ENCODE measurements at regions not wholly inside any gene's neighbourhood (a gene's known extent, or its start where the extent isn't known, plus 50 kb on each side); places are given as distances from the start of the nearest gene placed in this dataset.

DNA sequence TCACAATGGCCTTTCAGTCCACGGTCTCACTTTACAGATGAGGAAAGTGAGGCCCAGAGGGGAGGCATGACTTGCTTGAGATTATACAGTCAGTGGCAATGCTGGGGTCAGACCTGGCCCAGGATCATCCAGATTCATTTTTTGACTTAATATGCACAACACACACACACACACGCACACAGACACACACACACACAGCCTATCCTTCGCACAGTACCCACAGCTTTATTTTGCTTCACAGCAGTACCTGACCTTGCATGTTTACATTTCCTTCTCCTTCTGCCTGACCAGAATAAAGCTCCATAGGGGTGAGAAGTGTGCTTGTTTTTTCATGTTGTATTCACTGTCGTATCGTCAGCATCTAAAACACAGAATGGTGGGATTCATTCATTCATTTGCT is 79.8 kb downstream of the VEGFA start:
- DNase-seq = no peak
- no peaks in the 10 kb centered on the region for H3K36me3 Mint-ChIP-seq (ENCODE audit: low read depth)
- H3K4me3 Mint-ChIP-seq = no peak overlapping the region
- ChIA-PET CTCF (interaction anchor here (0.7 kb wide), 1 partner anchor 33 kb away, joined by 3 read pairs; no protein-coding TSS in a partner anchor), POLR2A (no interaction called here)
- H3K27ac Mint-ChIP-seq = no peak overlapping the region
- ATAC-seq = no peak
- H3K4me1 Mint-ChIP-seq (ENCODE audit: low read depth) = no peaks in the 10 kb centered on the region
- no peaks in the 10 kb centered on the region for H3K9me3 Mint-ChIP-seq (ENCODE audit: insufficient read depth)
- peaks cover 9% of the 10 kb centered on the region for H3K27me3 Mint-ChIP-seq (ENCODE audit: low read depth)

DNA sequence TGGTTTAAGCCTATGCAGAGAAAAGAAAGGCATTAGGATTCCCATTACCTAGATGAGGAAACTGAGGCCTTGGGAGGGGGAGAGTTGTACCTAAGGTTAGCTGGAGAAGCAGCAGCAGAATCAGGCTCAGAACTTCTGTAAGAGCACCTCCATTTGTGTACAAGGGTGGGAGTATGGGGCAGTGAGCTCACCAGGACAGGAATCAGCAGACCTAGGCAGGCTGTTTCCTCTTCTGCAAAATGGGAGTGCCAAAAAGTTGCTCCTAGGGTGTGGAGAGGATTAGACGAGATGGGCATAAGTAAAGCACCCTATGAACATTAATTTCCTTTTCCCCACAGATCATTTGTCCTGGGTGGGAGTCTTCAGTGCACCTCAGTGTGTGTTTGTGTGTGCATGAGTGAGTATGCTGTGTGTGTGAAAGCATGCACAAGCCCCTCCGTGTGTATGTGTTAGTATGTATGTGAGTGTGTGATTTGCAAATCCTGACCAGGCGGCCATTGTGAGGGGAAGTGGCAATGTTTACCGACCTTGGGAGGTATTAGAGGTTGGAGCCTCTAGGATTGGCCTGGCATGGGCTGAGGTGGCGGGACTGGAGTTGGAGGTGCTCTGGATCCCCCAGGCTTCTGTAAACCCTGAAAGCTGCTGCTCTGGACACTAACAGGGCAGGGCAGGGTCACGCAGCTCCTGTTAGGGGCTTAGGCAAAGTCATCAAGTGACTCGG is 78.8 kb downstream of the VEGFA start:
- ChIA-PET CTCF (interaction anchor here (1.2 kb wide), 1 partner anchor 230 kb away, joined by 3 read pairs; no protein-coding TSS in a partner anchor), POLR2A (no interaction called here)
- ATAC-seq (no peak), DNase-seq (no peak)
- Mint-ChIP-seq H3K4me1 (ENCODE audit: low read depth) (no peaks in the 10 kb centered on the region), H3K36me3 (ENCODE audit: low read depth) (no peaks in the 10 kb centered on the region), H3K27ac (no peak overlapping the region), H3K27me3 (ENCODE audit: low read depth) (peaks cover 9% of the 10 kb centered on the region), H3K4me3 (no peak overlapping the region), H3K9me3 (ENCODE audit: insufficient read depth) (no peaks in the 10 kb centered on the region)

DNA sequence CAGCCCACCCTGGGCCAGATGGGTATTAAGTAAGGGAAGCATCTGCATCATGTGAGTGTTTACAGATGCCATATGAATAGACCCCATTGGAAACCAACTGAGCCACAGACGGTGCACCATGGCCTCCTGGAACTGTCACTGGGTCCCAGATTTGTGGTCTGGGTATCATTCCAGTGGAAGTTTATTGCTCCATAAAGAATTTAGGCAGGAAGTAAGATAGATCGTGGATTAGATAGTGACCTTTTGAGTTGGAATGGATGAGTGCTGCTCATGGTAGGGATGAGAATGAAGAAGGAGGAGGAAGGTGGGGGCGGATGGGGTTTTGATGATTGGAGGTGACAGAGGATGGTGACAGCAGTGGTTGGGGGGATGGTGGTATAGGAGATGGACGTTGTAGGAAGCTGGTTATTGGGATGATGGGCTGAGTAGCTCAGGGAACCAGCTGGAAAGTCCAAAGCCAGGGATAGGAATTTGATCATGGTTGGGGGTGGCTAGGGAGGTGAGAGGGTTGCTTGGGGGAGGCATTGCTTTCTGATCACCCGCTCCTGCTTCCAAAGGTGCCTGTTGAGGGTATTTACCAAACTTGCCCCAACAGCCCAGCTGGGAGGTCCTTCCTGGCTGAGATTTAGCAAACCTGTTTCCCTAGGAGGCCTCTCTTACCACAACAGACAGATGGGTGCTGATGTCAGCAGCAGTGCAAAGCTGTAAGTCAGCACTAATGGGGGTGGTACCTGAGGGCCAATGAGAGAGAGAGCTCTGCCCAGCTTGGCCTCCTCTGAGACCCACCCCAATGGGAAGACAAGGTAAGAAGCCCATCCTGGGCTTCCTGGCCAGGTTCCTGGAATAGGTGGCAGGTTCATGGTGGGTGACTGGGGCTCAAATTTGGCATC is 78.0 kb downstream of the VEGFA start:
- CTCF ChIA-PET = interaction anchor here (1.2 kb wide), 1 partner anchor 231 kb away, joined by 3 read pairs; no protein-coding TSS in a partner anchor
- no peak for ATAC-seq

DNA sequence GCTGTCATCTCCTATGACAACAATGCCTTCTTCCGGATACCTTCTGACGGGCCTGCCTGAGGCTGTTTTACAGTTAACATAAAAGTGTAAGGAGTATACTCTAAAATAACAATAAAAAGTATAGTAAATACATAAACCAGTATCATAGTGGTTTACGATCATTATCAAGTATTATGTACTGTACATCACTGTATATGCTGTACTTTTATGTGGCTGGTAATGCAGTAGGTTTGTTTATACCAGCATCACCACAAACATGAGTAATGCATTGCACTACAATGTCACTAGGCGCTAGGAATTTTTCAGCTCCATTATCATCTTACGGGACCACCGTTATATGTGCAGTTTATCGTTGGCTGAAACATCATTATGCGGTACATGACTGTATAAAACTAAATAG is 76.5 kb downstream of the VEGFA start:
- Mint-ChIP-seq H3K4me3 (no peak overlapping the region), H3K36me3 (ENCODE audit: low read depth) (no peaks in the 10 kb centered on the region), H3K9me3 (ENCODE audit: insufficient read depth) (no peaks in the 10 kb centered on the region), H3K27me3 (ENCODE audit: low read depth) (peaks cover 11% of the 10 kb centered on the region), H3K27ac (no peak overlapping the region), H3K4me1 (ENCODE audit: low read depth) (no peaks in the 10 kb centered on the region)
- ATAC-seq = no peak
- ChIA-PET POLR2A (no interaction called here), CTCF (interaction anchor here (1.0 to 1.6 kb wide), 4 partner anchors 9 to 232 kb away, joined by 3 read pairs; no protein-coding TSS in a partner anchor)
- DNase-seq = no peak

More for the DNA sequence above, 78.0 kb downstream of the VEGFA start:
- no peaks in the 10 kb centered on the region for H3K4me1 Mint-ChIP-seq (ENCODE audit: low read depth)
- H3K27ac Mint-ChIP-seq = no peak overlapping the region
- DNase-seq = no peak
- H3K4me3 Mint-ChIP-seq = no peak overlapping the region
- H3K9me3 Mint-ChIP-seq (ENCODE audit: insufficient read depth) = no peaks in the 10 kb centered on the region
- H3K27me3 Mint-ChIP-seq (ENCODE audit: low read depth) = peaks cover 9% of the 10 kb centered on the region
- POLR2A ChIA-PET = no interaction called here
- no peaks in the 10 kb centered on the region for H3K36me3 Mint-ChIP-seq (ENCODE audit: low read depth)

DNA sequence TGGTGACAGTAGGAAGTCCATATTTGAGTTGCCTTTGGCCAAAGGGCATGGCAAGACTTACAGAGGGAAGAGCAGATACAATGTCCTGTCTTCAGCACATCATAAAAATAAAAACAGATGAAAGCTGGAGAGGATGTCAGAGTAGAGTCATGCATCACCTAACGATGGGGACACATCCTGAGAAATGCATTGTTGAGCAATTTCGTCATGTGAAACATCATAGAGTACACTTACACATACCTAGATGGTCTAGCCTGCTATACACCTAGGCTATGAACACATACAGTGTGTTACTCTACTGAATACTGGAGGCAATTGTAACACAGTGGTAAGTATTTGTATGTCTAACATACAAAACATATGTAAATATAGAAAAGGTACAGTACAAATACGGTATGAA is 75.6 kb downstream of the VEGFA start:
- no peaks in the 10 kb centered on the region for H3K4me1 Mint-ChIP-seq (ENCODE audit: low read depth)
- no peak overlapping the region for H3K4me3 Mint-ChIP-seq
- peaks cover 11% of the 10 kb centered on the region for H3K27me3 Mint-ChIP-seq (ENCODE audit: low read depth)
- CTCF ChIA-PET = interaction anchor here (1.0 to 1.6 kb wide), 2 partner anchors 8 to 12 kb away, joined by 3 read pairs; no protein-coding TSS in a partner anchor
- DNase-seq (no peak), ATAC-seq (peak; percentile 23)
- POLR2A ChIA-PET = no interaction called here
- no peaks in the 10 kb centered on the region for H3K36me3 Mint-ChIP-seq (ENCODE audit: low read depth)
- no peaks in the 10 kb centered on the region for H3K9me3 Mint-ChIP-seq (ENCODE audit: insufficient read depth)
- no peak overlapping the region for H3K27ac Mint-ChIP-seq

DNA sequence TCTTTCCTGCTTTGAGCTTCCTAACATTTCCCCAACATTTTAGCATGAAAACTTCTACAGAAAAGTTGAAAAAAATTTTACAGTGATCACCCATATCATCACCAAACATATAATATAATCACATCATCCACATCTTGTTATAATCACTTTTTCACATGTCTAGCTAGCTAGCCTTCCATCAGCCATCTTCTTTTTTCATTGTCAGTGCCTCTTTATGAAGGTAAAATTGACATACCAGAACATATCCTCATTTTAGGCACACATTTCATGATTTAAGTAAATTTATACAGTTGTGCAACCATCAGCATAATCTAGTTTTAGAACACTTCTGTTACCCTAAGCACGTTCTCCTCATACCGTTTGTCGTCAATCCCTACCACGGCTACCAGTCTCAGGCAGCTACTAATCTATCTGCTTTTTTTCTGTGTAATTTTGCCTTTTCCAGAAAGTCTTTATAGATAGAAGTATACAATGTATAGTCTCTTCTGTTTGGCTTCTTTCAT is 73.7 kb downstream of the VEGFA start:
- no peaks in the 10 kb centered on the region for H3K9me3 Mint-ChIP-seq (ENCODE audit: insufficient read depth)
- ATAC-seq = no peak
- H3K27ac Mint-ChIP-seq = no peak overlapping the region
- CTCF ChIA-PET = interaction anchor here (1.0 kb wide), 1 partner anchor 231 kb away, joined by 3 read pairs; no protein-coding TSS in a partner anchor
- H3K4me1 Mint-ChIP-seq (ENCODE audit: low read depth) = no peaks in the 10 kb centered on the region
- peaks cover 11% of the 10 kb centered on the region for H3K27me3 Mint-ChIP-seq (ENCODE audit: low read depth)
- no peak for DNase-seq
- no peaks in the 10 kb centered on the region for H3K36me3 Mint-ChIP-seq (ENCODE audit: low read depth)
- H3K4me3 Mint-ChIP-seq = no peak overlapping the region
- POLR2A ChIA-PET = no interaction called here

DNA sequence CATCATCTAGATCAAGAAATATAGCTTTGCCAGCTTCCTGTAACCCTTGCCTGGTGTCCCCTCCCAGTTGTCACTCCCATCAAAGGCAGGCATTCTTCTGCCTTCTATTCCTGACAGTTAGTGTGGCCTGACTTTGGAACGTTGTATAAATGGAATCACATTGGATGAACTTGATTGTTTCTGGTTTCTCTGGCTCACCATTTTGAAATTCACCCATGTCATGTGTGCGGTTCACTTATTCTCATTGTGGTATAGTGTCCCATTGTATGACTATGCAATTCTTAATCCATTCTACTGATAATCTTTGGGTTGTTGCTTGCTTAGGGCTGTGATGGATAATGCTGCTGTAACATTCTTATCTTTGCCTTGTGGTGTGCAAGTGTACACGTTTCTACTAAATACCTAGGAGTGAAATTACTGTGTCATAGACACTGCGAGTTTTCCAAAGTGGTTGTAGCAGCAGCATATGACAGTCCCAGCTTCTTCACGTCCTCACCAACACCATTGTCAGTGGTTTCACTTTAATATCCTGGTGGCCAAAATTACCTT is 73.2 kb downstream of the VEGFA start:
- no peak overlapping the region for H3K4me3 Mint-ChIP-seq
- H3K27me3 Mint-ChIP-seq (ENCODE audit: low read depth) = peaks cover 11% of the 10 kb centered on the region
- ATAC-seq (no peak), DNase-seq (no peak)
- H3K36me3 Mint-ChIP-seq (ENCODE audit: low read depth) = no peaks in the 10 kb centered on the region
- no peaks in the 10 kb centered on the region for H3K9me3 Mint-ChIP-seq (ENCODE audit: insufficient read depth)
- ChIA-PET POLR2A (no interaction called here), CTCF (interaction anchor here (1.0 kb wide), 1 partner anchor 232 kb away, joined by 3 read pairs; no protein-coding TSS in a partner anchor)
- H3K4me1 Mint-ChIP-seq (ENCODE audit: low read depth) = no peaks in the 10 kb centered on the region
- no peak overlapping the region for H3K27ac Mint-ChIP-seq

DNA sequence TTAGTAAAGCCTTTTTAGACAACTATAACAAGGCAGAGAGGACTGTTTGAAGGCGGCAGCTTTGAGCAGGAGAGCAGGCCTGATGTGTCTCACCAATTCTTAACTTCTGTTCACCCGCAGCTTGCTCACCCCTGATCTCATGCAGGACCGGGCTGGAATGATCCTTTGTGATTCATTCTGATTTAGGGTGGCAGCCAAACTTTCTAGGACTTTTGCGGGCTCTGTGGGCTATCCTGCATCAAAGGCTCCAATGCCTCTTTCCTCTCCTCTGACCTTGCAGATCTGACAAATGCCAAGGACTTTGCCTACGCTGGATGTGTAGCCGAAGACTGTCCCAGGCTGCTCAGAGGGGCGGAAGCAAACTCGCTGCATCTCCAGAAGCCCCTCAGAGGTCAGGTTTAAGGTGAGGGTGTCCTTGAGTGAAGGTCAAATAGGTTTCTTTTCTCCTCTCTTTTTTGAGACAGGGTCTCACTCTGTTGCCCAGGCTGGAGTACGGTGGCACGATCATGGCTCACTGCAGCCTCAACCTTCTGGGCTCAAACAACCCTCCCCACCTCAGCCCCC is 72.3 kb downstream of the VEGFA start:
- Mint-ChIP-seq H3K9me3 (ENCODE audit: insufficient read depth) (no peaks in the 10 kb centered on the region), H3K4me3 (no peak overlapping the region), H3K4me1 (ENCODE audit: low read depth) (no peaks in the 10 kb centered on the region), H3K36me3 (ENCODE audit: low read depth) (no peaks in the 10 kb centered on the region), H3K27me3 (ENCODE audit: low read depth) (peaks cover 7% of the 10 kb centered on the region), H3K27ac (no peak overlapping the region)
- POLR2A ChIA-PET = no interaction called here
- ATAC-seq (no peak), DNase-seq (no peak)
- CTCF ChIA-PET = no interaction called here

DNA sequence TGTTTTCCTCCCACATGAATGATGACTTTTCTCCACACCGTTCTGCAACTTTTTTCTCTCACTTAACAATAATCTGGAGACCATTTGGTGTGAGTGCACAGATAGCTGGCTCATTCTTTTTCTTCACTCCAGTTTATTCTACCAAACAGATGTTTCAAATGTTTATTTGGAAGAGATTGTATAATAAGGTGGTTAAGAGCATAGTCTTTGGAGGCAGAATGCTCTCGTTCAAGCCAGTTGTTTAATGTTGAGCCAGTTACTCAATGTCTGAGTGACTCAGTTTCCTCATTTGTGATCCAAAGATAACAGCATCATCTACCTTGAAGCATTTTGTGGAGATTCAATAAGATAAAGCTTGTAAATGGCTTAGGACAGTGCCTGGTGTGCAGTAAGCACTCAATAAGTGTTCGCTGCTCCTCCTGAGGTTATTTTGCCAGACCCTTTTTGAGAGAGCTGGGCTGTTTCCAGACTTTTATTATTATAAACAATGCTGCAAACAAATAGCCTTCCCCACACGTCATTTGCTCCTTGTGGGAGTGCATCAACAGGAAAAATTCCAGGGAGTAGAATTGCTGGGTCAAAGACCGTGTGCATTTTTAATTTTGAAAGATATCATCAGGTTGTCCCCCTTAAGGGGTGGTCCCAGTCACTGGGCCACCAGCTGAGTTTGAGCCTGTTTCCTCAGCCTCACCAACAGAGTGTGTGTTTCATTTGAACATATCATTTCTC is 70.6 kb downstream of the VEGFA start:
- H3K36me3 Mint-ChIP-seq (ENCODE audit: low read depth) = no peaks in the 10 kb centered on the region
- ChIA-PET CTCF (interaction anchor here (1.0 kb wide), 1 partner anchor 71 kb away, joined by 3 read pairs; no protein-coding TSS in a partner anchor), POLR2A (no interaction called here)
- DNase-seq (no peak), ATAC-seq (no peak)
- H3K4me3 Mint-ChIP-seq = no peak overlapping the region
- no peaks in the 10 kb centered on the region for H3K9me3 Mint-ChIP-seq (ENCODE audit: insufficient read depth)
- H3K27me3 Mint-ChIP-seq (ENCODE audit: low read depth) = peaks cover 6% of the 10 kb centered on the region
- no peak overlapping the region for H3K27ac Mint-ChIP-seq
- no peaks in the 10 kb centered on the region for H3K4me1 Mint-ChIP-seq (ENCODE audit: low read depth)

DNA sequence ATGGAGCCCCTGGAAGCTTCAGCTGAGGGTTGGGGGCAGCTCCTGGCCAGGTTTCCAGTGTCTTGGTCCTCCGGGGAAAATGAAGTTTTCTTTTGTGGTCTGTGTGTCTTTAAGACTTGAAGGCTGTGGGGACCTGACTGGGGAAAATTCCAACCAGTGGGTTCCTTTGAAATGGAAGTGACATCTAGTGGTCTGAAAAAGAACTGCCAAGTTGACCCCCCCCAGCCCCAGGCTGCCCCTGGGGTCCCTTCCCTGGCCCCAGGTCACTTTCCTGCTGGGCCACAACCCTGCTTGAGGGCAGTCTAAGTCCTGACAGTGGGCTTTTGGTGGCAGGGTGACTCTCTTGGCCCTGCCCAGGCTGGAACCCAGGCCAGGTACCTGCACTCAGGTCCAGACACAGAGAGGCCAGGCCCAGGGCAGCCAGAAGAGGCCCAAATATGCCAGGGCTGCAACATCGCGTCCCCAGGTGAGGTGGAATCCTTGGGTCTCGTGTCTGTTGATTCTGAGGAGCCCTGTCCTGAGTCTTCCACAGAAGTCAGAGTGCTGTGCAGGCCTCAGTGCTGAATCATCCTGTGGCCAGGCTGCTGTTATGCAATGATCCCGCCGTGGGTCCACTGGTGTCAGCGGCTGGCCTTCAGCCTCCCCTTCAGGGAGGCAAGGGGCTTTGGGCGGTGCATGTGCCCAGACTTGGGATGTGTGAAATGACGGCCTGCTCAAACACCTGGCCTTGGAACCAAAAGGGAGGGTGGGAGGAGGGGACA is 68.4 kb downstream of the VEGFA start:
- POLR2A ChIA-PET = no interaction called here
- no peaks in the 10 kb centered on the region for H3K9me3 Mint-ChIP-seq (ENCODE audit: insufficient read depth)
- peaks cover 3% of the 10 kb centered on the region for H3K27me3 Mint-ChIP-seq (ENCODE audit: low read depth)
- H3K36me3 Mint-ChIP-seq (ENCODE audit: low read depth) = no peaks in the 10 kb centered on the region
- H3K4me1 Mint-ChIP-seq (ENCODE audit: low read depth) = no peaks in the 10 kb centered on the region
- DNase-seq (peak; percentile 23), ATAC-seq (peak; percentile 30)
- CTCF ChIA-PET = interaction anchor here (1.3 to 1.4 kb wide), 2 partner anchors 7 to 240 kb away, joined by 3 to 4 read pairs; no protein-coding TSS in a partner anchor
- H3K4me3 Mint-ChIP-seq = no peak overlapping the region
- H3K27ac Mint-ChIP-seq = no peak overlapping the region

Data from activated CD8-positive, alpha-beta T cell treated with anti-CD3 and anti-CD28 coated beads, Interleukin-2, amount 10 ng/mL, durations not matched to agents 7 days and 5 days (primary cell).